Karpas-422 (cell line): ENCODE measurements at regions not wholly inside any gene's neighbourhood (a gene's known extent, or its start where the extent isn't known, plus 50 kb on each side); places are given as distances from the start of the nearest gene placed in this dataset.
"Not testable (repeated sequence)": the region's sequence is repeated elsewhere in the genome, so short reads cannot be mapped to it uniquely, and the experiment has no call there.

Experiments used
- DNase-seq: peaks from one replicate; pipeline ENCODE4 v3.0.0-alpha.2; 2015
- H2AFZ ChIP-seq: fragments of 200-600 bp; sonication (generic); 2 replicates; pipeline ENCODE4 v1.6.1; 2014; ENCODE audit warnings: antibody characterized with exemption, low read length, mixed read lengths
- H3K27ac ChIP-seq: fragments of 200-600 bp; sonication (generic); 2 replicates; pipeline ENCODE4 v1.5.1; 2014; ENCODE audit warnings: mild to moderate bottlenecking, low read length, moderate library complexity
- H3K27me3 ChIP-seq: fragments of 200-600 bp; sonication (generic); 2 replicates; pipeline ENCODE4 v1.6.1; 2014; ENCODE audit warnings: low read length, mixed read lengths
- H3K36me3 ChIP-seq: fragments of 200-600 bp; sonication (generic); 2 replicates; pipeline ENCODE4 v1.6.1; 2014; ENCODE audit warnings: low read length, mixed read lengths; ENCODE audit not compliant: insufficient read depth
- H3K4me1 ChIP-seq: fragments of 200-600 bp; sonication (generic); 2 replicates; pipeline ENCODE4 v1.6.1; 2014; ENCODE audit warnings: mild to moderate bottlenecking, low read length, mixed read lengths
- H3K4me2 ChIP-seq: fragments of 200-600 bp; sonication (generic); 2 replicates; pipeline ENCODE4 v1.6.1; 2014; ENCODE audit warnings: low read length, low read depth, mild to moderate bottlenecking; ENCODE audit not compliant: poor library complexity, severe bottlenecking
- H3K4me3 ChIP-seq: fragments of 200-600 bp; sonication (generic); 2 replicates; pipeline ENCODE4 v1.5.1; 2014; ENCODE audit warnings: mild to moderate bottlenecking, antibody characterized with exemption, low read length, mixed read lengths
- H3K79me2 ChIP-seq: fragments of 200-600 bp; sonication (generic); 2 replicates; pipeline ENCODE4 v1.6.1; 2014; ENCODE audit warnings: mild to moderate bottlenecking, low read length, mixed read lengths
- H3K9ac ChIP-seq: fragments of 200-600 bp; sonication (generic); 2 replicates; pipeline ENCODE4 v1.6.0; 2014; ENCODE audit warnings: low read length
- H3K9me2 ChIP-seq: fragments of 200-600 bp; sonication (generic), shearing (Covaris generic); replicated peaks from 2 replicates; pipeline ENCODE4 v1.6.0; 2014; ENCODE audit warnings: mild to moderate bottlenecking, low read length, moderate library complexity; ENCODE audit not compliant: insufficient read depth
- H3K9me3 ChIP-seq: fragments of 300-700, 200-600 bp; sonication (generic); 2 replicates; pipeline ENCODE4 v1.6.1; 2014; ENCODE audit warnings: low read length, mixed read lengths
- H4K20me1 ChIP-seq: fragments of 200-600 bp; sonication (generic); 2 replicates; pipeline ENCODE4 v1.6.1; 2014; ENCODE audit warnings: mild to moderate bottlenecking, antibody characterized with exemption, low read length, low read depth; ENCODE audit not compliant: insufficient read depth

DNA sequence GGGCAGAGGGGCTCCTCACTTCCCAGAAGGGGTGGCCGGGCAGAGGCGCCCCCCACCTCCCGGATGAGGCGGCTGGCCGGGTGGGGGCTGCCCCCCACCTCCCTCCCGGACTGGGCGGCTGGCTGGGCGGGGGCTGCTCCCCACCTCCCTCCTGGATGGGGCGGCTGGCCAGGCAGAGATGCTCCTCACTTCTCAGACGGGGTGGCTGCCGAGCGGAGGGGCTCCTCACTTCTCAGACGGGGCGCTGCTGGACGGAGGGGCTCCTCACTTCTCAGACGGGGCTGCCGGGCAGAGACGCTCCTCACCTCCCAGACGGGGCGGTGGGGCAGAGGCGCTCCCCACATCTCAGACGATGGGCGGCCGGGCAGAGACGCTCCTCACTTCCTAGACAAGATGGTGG lies 573.3 kb downstream of the C6orf118 start:
- not testable (repeated sequence) for DNase-seq, H3K27me3 ChIP-seq, H3K79me2 ChIP-seq, H3K4me2 ChIP-seq, H4K20me1 ChIP-seq, H3K9ac ChIP-seq, H3K9me2 ChIP-seq, H2AFZ ChIP-seq, H3K4me1 ChIP-seq, H3K4me3 ChIP-seq, H3K27ac ChIP-seq, H3K36me3 ChIP-seq
- peaks cover 14% of the 10 kb centered on the region for H3K9me3 ChIP-seq

DNA sequence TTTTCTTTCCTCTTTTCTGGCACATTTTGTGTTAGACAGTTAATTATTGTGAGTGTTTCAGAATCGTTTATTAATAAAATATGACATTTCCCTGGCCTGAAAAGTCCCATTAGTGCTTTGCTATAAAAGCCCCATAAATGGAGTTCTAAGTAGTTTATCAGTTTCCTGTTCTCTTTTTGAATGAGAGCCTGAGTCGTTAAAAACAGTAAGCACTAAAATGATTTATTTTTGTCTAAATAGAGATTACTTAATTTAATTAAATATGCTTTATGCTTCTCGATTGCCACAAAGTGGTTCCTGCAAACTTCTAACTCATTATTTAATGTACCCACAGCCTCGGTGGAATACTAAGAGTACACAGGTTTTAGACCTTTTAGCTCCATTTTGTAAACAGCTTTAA lies 577.9 kb downstream of the C6orf118 start:
- Histone ChIP-seq H3K27me3 (no peaks in the 10 kb centered on the region), H3K27ac (no peak overlapping the region)

DNA sequence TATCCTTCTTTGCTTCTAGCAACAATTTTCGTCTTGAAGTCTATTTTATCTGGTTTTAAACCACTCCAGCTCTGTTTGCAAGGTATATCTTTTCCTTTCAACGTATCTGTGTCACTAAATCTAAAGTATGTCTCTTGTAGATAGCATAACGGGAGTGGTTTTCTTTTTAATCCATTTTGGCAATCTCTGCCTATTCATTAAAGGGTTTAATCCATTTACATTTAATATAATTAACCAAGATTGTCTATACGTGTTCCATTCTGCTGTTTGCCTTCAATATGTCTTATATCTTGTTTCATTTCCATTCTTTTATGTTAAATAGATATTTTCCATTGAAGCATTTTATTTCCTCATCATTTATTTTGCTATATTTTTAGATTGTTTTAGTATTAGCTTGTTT lies 587.9 kb downstream of the C6orf118 start:
- Histone ChIP-seq H3K4me3 (no peak overlapping the region), H2AFZ (no peak overlapping the region), H3K27ac (no peak overlapping the region), H3K4me1 (no peaks in the 10 kb centered on the region), H4K20me1 (no peaks in the 10 kb centered on the region), H3K36me3 (no peaks in the 10 kb centered on the region), H3K79me2 (no peaks in the 10 kb centered on the region), H3K9ac (no peak overlapping the region), H3K27me3 (no peaks in the 10 kb centered on the region), H3K9me2 (no peaks in the 10 kb centered on the region), H3K9me3 (peaks cover 15% of the 10 kb centered on the region; the same call in 1 of the 2 replicates), H3K4me2 (no peak overlapping the region)
- no peak for DNase-seq

More for the DNA sequence above, 577.9 kb downstream of the C6orf118 start:
- Histone ChIP-seq H3K4me3 (no peak overlapping the region), H3K36me3 (no peaks in the 10 kb centered on the region), H3K9me2 (no peaks in the 10 kb centered on the region), H4K20me1 (no peaks in the 10 kb centered on the region), H3K79me2 (no peaks in the 10 kb centered on the region), H3K4me1 (no peaks in the 10 kb centered on the region), H3K9me3 (peaks cover 9% of the 10 kb centered on the region; the same call in 1 of the 2 replicates), H2AFZ (no peak overlapping the region), H3K4me2 (no peak overlapping the region), H3K9ac (no peak overlapping the region)
- no peak for DNase-seq

DNA sequence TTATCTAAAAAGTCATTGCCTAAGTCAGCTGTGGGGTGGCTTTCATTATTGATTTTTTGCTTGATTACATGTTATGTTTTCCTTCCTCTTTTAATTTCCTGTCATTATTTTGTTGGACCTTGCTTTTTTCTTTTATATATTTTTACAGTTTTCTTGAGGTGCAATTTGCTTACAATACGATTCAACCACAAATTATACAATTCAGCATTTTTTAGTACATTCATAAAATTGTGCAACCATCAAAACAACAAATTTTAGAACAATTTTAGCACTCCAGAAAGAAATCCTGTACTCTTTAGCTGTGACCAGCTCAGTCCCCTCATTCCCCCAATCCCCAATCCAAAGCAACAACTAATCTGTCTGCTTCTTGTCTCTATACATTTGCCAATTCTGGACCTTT lies 608.9 kb downstream of the C6orf118 start:
- H2AFZ ChIP-seq = no peak overlapping the region
- no peak overlapping the region for H3K4me3 ChIP-seq
- no peaks in the 10 kb centered on the region for H3K27me3 ChIP-seq
- DNase-seq = no peak
- H3K9me3 ChIP-seq = peaks cover 12% of the 10 kb centered on the region
- no peak overlapping the region for H3K27ac ChIP-seq
- H3K36me3 ChIP-seq = no peaks in the 10 kb centered on the region
- H3K79me2 ChIP-seq = no peaks in the 10 kb centered on the region
- no peak overlapping the region for H3K4me2 ChIP-seq
- no peaks in the 10 kb centered on the region for H3K4me1 ChIP-seq
- H3K9ac ChIP-seq = no peak overlapping the region
- H4K20me1 ChIP-seq = no peaks in the 10 kb centered on the region
- H3K9me2 ChIP-seq = no peaks in the 10 kb centered on the region

DNA sequence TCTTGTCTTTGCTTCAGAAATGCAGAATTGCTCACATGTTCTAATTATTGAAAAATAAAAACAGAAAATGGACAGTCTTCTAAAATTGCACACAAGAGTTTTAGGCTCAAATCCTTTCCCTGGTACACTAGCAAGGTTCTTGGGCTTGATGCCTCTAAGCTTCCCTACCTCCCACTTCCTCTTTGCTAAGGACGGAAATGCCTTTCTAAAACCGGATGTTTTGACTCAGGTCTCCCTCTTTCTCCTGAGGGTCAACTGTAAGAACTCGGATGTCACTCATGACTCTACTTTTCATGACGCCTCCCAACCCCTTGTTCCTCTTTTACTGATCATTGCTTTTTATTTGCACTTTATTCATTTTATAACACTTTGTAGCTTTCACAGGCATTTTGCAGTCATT lies 613.5 kb downstream of the C6orf118 start:
- H3K79me2 ChIP-seq = no peaks in the 10 kb centered on the region
- no peaks in the 10 kb centered on the region for H3K4me1 ChIP-seq
- H4K20me1 ChIP-seq = no peaks in the 10 kb centered on the region
- no peak for DNase-seq
- H3K9me2 ChIP-seq = no peaks in the 10 kb centered on the region
- peaks cover 16% of the 10 kb centered on the region; the same call in 1 of the 2 replicates for H3K9me3 ChIP-seq
- H3K4me2 ChIP-seq = no peak overlapping the region
- no peak overlapping the region for H2AFZ ChIP-seq
- H3K36me3 ChIP-seq = no peaks in the 10 kb centered on the region
- no peaks in the 10 kb centered on the region for H3K27me3 ChIP-seq
- no peak overlapping the region for H3K4me3 ChIP-seq
- no peak overlapping the region for H3K27ac ChIP-seq
- H3K9ac ChIP-seq = no peak overlapping the region

DNA sequence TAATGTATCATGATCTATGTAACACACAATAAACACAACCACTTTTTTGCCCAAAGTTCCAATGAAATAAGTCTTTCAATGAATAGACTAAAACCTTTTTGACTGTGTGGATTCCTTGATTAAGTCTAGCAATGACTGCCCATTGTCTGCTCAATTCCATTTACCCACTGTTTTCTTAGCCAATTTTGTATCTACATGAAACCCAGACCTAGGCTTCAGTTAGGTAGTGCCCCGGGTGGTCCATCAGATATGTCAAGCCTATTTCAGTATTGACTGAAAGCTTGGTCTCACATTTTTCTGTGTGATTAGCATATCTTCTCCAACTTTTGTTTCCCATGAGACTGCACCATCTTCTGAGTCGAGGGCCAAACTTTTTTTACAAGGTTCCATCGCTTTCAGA lies 615.0 kb downstream of the C6orf118 start:
- Histone ChIP-seq H3K79me2 (no peaks in the 10 kb centered on the region), H3K4me2 (no peak overlapping the region), H3K9me3 (peaks cover 14% of the 10 kb centered on the region; the same call in 1 of the 2 replicates), H3K36me3 (no peaks in the 10 kb centered on the region), H3K4me3 (no peak overlapping the region), H3K27me3 (no peaks in the 10 kb centered on the region), H3K4me1 (no peaks in the 10 kb centered on the region), H3K9me2 (no peaks in the 10 kb centered on the region), H4K20me1 (no peaks in the 10 kb centered on the region), H3K27ac (no peak overlapping the region), H2AFZ (no peak overlapping the region), H3K9ac (no peak overlapping the region)
- no peak for DNase-seq

DNA sequence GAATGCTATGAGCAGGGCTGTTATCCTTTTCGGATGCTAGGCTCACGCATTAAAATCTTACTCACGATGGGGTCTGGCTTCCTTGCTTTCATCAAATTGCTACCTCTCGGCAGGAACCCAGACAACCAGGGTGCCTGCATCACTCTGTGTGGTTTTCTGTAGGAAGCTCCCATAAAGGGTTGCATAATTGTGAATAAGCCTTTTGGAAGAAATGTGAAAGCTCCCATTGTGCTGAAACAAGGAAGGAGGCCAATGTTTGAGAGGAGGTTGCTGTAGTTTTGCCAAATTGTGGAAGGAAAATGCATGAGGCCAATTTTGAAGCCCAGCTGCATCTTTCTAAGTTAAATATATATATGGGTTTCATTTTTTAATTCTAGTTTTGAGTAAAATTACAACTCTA lies 615.5 kb downstream of the C6orf118 start:
- DNase-seq = no peak
- Histone ChIP-seq H3K4me1 (no peaks in the 10 kb centered on the region), H3K4me3 (no peak overlapping the region)

DNA sequence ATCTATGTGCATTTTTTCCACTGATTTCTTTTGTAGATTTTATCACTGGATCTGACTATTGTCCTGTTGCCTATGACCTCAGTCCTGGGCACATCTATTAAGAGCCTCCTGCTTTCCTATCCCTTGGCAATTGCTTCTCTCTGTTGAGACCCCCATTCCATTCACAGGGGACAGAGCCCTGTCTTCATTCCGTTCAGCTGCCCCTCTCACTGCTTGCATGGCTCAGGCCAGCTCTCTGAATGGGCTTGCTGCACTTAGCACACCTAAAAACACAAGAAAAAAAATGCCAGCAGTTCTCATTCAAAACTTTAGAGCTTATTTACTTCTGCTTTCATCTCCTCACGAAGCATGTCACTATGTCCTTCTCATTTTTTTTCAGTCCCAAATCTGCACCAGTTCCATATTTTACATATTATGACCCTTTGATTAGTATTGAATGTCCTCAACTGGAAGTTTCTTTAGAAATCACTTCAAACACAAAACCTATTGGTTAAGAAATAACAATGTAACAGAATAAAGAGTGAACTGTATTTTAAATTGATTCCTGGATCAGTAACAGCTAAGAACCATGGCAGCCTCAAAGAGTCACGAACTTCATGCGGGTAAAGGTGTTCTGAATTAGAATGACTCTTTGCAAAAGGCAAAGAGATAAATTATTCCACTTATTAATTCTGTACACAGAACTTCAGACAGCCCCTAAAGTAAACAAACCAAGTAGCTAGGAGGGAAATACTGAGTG lies 616.5 kb downstream of the C6orf118 start:
- no peak overlapping the region for H3K4me3 ChIP-seq

More for the DNA sequence above, 615.5 kb downstream of the C6orf118 start:
- H4K20me1 ChIP-seq = no peaks in the 10 kb centered on the region
- no peak overlapping the region for H3K27ac ChIP-seq
- H3K4me2 ChIP-seq = no peak overlapping the region
- H2AFZ ChIP-seq = no peak overlapping the region
- no peaks in the 10 kb centered on the region for H3K27me3 ChIP-seq
- H3K9me2 ChIP-seq = no peaks in the 10 kb centered on the region
- peaks cover 14% of the 10 kb centered on the region; the same call in 1 of the 2 replicates for H3K9me3 ChIP-seq
- no peaks in the 10 kb centered on the region for H3K79me2 ChIP-seq
- no peaks in the 10 kb centered on the region for H3K36me3 ChIP-seq
- no peak overlapping the region for H3K9ac ChIP-seq

More for the DNA sequence above, 616.5 kb downstream of the C6orf118 start:
- Histone ChIP-seq H3K9me2 (no peaks in the 10 kb centered on the region), H3K4me1 (no peaks in the 10 kb centered on the region), H2AFZ (no peak overlapping the region), H3K9me3 (peaks cover 14% of the 10 kb centered on the region; the same call in 1 of the 2 replicates), H3K27ac (no peak overlapping the region), H3K4me2 (no peak overlapping the region), H3K36me3 (no peaks in the 10 kb centered on the region), H3K9ac (no peak overlapping the region), H3K79me2 (no peaks in the 10 kb centered on the region), H3K27me3 (no peaks in the 10 kb centered on the region), H4K20me1 (no peaks in the 10 kb centered on the region)
- DNase-seq = no peak
